DND-41 (cell line): ENCODE measurements at regions not wholly inside any gene's neighbourhood (a gene's known extent, or its start where the extent isn't known, plus 50 kb on each side); places are given as distances from the start of the nearest gene placed in this dataset.
A peak's percentile ranks its signal among the peaks of the same experiment; 100 is the strongest.

ENCODE experiments used
- ATAC-seq: fragments of 200-7000 bp; cut with Tn5 transposase; 3 replicates; pipeline ENCODE4 v1.9.1; 2021; ENCODE audit warnings: low read depth; ENCODE audit not compliant: insufficient read depth
- DNase-seq: peaks from one replicate; pipeline ENCODE4 v3.0.0-alpha.2; 2020
- H2AFZ ChIP-seq: 2 replicates; pipeline ENCODE4 v1.6.0; 2012; ENCODE audit warnings: low read depth, low read length
- H3K27ac ChIP-seq: 2 replicates; pipeline ENCODE4 v1.5.1; 2012; ENCODE audit warnings: low read length, inconsistent platforms
- H3K27me3 ChIP-seq: fragments of 200-600 bp; sonication (generic); 2 replicates; pipeline ENCODE4 v1.6.0; 2012; ENCODE audit warnings: low read length, mild to moderate bottlenecking, inconsistent platforms; ENCODE audit not compliant: insufficient read depth, poor library complexity
- H3K36me3 ChIP-seq: 2 replicates; pipeline ENCODE4 v1.5.1; 2012; ENCODE audit warnings: low read length, inconsistent platforms; ENCODE audit not compliant: insufficient read depth
- H3K4me1 ChIP-seq: 2 replicates; pipeline ENCODE4 v1.5.1; 2012; ENCODE audit warnings: mild to moderate bottlenecking, low read length; ENCODE audit not compliant: insufficient read depth
- H3K4me2 ChIP-seq: 2 replicates; pipeline ENCODE4 v1.6.0; 2012; ENCODE audit warnings: mild to moderate bottlenecking, moderate library complexity, low read length, inconsistent platforms; ENCODE audit not compliant: insufficient read depth
- H3K4me3 ChIP-seq, 2 experiments: fragments of 200-600 bp in 1 of 2; shearing (Covaris generic) in 1 of 2; 2 replicates each; pipeline ENCODE4 v1.5.1; 2012 to 2016; ENCODE audit warnings: inconsistent platforms in 2 of 2, low read length in 2 of 2, mild to moderate bottlenecking in 2 of 2, low read depth in 1 of 2, moderate library complexity in 1 of 2
- H3K79me2 ChIP-seq: 2 replicates; pipeline ENCODE4 v1.6.0; 2012; ENCODE audit warnings: low read length, inconsistent platforms; ENCODE audit not compliant: insufficient read depth
- H3K9ac ChIP-seq: 2 replicates; pipeline ENCODE4 v1.6.0; 2012; ENCODE audit warnings: low read depth, mild to moderate bottlenecking, inconsistent platforms, low read length, moderate library complexity
- H3K9me3 ChIP-seq: 2 replicates; pipeline ENCODE4 v1.5.1; 2012; ENCODE audit warnings: low read length, moderate library complexity, mild to moderate bottlenecking, inconsistent platforms; ENCODE audit not compliant: insufficient read depth, severe bottlenecking
- H4K20me1 ChIP-seq: 2 replicates; pipeline ENCODE4 v1.6.0; 2012; ENCODE audit warnings: low read length; ENCODE audit not compliant: insufficient read depth
- CTCF ChIP-seq: IDR thresholded peaks from 2 replicates; pipeline ENCODE4 v1.5.1; 2012; ENCODE audit warnings: borderline replicate concordance, low read length, moderate library complexity, mild to moderate bottlenecking; ENCODE audit not compliant: poor library complexity, severe bottlenecking; ENCODE audit errors: extremely low read depth
- EZH2 ChIP-seq: IDR thresholded peaks from 3 replicates; pipeline ENCODE4 v1.6.1; 2012; ENCODE audit warnings: borderline replicate concordance, low read depth, mild to moderate bottlenecking, moderate library complexity, low read length, inconsistent platforms; ENCODE audit not compliant: severe bottlenecking

DNA sequence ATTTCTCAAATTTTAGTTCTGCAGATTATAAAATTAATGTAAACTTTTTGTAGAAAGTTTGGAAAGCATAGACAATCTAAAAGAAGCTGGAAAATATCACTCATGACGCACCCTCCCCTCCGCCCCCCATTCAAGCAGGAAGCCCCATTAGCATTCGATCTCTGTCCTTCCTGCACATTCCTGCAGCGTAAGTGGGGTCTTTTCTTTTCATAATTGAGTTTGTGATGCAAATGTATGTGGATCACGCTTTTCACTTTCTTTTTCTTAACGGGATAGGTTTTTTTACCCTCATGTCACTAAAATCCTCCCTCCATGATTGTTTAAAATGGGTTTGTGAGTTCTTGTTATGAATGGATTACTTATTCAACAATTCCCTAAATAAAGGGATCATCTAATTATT is 181.7 kb upstream of the HDAC4 start:
- no peak for ATAC-seq
- no peak overlapping the region for H3K4me2 ChIP-seq

DNA sequence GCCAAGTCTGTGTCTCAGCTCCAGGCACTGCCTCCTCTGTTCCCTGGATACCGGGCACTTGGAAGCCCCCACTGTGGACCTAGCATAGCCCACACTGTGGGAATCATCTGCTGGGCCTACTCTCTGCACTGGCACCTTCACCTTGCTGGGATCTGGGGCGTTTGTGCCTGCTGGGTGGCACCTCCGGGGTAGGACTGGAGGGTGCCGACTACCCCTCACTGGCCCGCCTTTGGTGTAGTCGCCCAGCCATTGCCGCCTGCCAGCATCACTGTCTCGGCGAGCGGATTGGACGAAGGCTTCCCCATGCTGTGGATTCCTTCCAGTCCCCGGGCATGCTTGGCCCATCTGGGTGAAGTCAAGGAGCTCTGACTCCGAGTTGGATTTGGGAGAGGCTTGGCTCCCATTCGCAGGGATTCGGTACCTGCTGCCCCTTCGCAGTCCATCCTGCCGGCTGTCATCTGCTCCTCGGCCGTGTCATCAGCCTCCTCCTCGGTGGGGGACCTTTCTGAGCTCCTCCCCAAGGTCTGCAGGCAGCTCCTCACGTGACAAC is 180.6 kb upstream of the HDAC4 start:
- Histone ChIP-seq H3K4me3 (no peak overlapping the region), H3K4me1 (peaks cover 11% of the 10 kb centered on the region; the same call in 1 of the 2 replicates), H3K4me2 (no peak overlapping the region), H3K9ac (no peak overlapping the region), H3K27ac (peak overlapping the region; percentile 10; the same call in 1 of the 2 replicates), H3K27me3 (no peaks in the 10 kb centered on the region), H3K79me2 (no peaks in the 10 kb centered on the region), H3K9me3 (no peaks in the 10 kb centered on the region), H4K20me1 (no peaks in the 10 kb centered on the region), H2AFZ (no peak overlapping the region), H3K36me3 (no peaks in the 10 kb centered on the region)
- TF ChIP-seq EZH2 (no peak), CTCF (no peak)
- DNase-seq (no peak), ATAC-seq (no peak)

More for the DNA sequence above, 181.7 kb upstream of the HDAC4 start:
- Histone ChIP-seq H3K4me1 (peaks cover 4% of the 10 kb centered on the region; the same call in 1 of the 2 replicates), H3K27me3 (no peaks in the 10 kb centered on the region), H3K4me3 (no peak overlapping the region), H3K9ac (no peak overlapping the region), H2AFZ (no peak overlapping the region), H3K9me3 (no peaks in the 10 kb centered on the region), H3K36me3 (no peaks in the 10 kb centered on the region), H3K79me2 (no peaks in the 10 kb centered on the region), H4K20me1 (no peaks in the 10 kb centered on the region), H3K27ac (no peak overlapping the region)
- no peak for DNase-seq
- TF ChIP-seq EZH2: no peak
- TF ChIP-seq CTCF: no peak

- no peaks in the 10 kb centered on the region for H3K27me3 ChIP-seq
- H3K36me3 ChIP-seq: no peaks in the 10 kb centered on the region
- no peak overlapping the region for H3K4me2 ChIP-seq
Measured at GRCh38 chr2:239580199-239580527, 179.3 kb upstream of the HDAC4 start.

More at GRCh38 chr2:239580199-239580527, 179.3 kb upstream of the HDAC4 start:
- TF ChIP-seq EZH2: no peak
- TF ChIP-seq CTCF: no peak
- H3K4me3 ChIP-seq: no peak overlapping the region
- peaks cover 11% of the 10 kb centered on the region; the same call in 1 of the 2 replicates for H3K4me1 ChIP-seq
- DNase-seq (no peak), ATAC-seq (no peak)
- no peak overlapping the region for H3K9ac ChIP-seq
- no peak overlapping the region for H3K27ac ChIP-seq
- no peaks in the 10 kb centered on the region for H3K9me3 ChIP-seq
- H4K20me1 ChIP-seq: no peaks in the 10 kb centered on the region
- no peaks in the 10 kb centered on the region for H3K79me2 ChIP-seq
- H2AFZ ChIP-seq: no peak overlapping the region
